KBM-7 (cell line): ENCODE measurements at regions not wholly inside any gene's neighbourhood (a gene's known extent, or its start where the extent isn't known, plus 50 kb on each side); places are given as distances from the start of the nearest gene placed in this dataset.

Experiments
- DNase-seq: peaks from one replicate; pipeline ENCODE4 v3.0.0-alpha.2; 2015
- in situ Hi-C: fragments of 300-500 bp; cut with MboI; formaldehyde crosslinking; loops from 2 replicates; pipeline ENCODE4 v1.14.3; 2020; ENCODE audit warnings: low sequenced_read_pairs, low pct_unique_long_range_greater_than_20kb, mixed read lengths

GRCh38 chr13:79267560-79267959 lies 138.5 kb downstream of the RBM26 start:
- in situ Hi-C loops = no loop called here
- DNase-seq = no peak

DNA sequence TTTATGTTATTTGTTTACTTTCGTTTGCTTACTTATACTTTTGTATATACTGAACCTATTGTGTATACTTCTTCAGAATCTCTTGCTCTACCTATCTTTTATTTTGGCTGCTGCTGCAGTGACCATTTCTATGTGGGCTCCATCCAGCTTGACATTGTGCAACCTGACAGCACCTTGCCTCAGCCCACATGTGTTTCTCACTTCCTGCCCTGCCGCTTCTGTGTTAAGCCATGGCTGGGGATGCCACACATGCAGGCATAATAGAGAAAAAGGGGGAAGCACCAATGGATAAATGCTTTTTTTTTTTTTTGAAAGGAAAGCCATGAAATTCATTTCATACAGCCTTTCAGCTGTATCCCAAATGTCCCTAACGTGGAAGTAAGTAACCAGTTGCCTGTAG lies 147.6 kb downstream of the RBM26 start:
- in situ Hi-C loops = no loop called here
- DNase-seq = peak; percentile 4

DNA sequence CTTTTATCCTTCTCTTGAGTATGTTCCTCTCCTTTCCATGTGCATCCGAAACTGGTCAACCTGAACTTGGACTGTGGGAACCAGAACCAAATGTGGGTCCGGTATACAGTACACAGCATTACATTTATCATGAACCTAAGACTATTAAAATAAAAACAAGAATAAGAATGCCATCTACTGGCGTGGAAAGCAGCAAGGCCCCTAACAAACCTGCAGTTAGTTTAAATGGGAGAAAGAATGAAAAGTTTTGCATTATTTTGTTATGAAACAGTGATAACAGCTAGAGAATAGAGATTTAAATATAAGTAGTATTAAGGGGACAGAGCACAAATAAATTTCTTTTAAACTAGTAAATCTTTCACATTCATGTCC lies 159.5 kb downstream of the RBM26 start:
- DNase-seq = no peak
- in situ Hi-C loops = no loop called here

GRCh38 chr13:79245937-79246577 lies 160.0 kb downstream of the RBM26 start:
- in situ Hi-C loops = no loop called here
- no peak for DNase-seq

GRCh38 chr13:79241697-79242096 lies 164.4 kb downstream of the RBM26 start:
- no peak for DNase-seq
- in situ Hi-C loops = no loop called here

- no peak for DNase-seq
- in situ Hi-C loops = no loop called here
These were observed 168.1 kb downstream of the RBM26 start for GRCh38 chr13:79237981-79238380.

DNA sequence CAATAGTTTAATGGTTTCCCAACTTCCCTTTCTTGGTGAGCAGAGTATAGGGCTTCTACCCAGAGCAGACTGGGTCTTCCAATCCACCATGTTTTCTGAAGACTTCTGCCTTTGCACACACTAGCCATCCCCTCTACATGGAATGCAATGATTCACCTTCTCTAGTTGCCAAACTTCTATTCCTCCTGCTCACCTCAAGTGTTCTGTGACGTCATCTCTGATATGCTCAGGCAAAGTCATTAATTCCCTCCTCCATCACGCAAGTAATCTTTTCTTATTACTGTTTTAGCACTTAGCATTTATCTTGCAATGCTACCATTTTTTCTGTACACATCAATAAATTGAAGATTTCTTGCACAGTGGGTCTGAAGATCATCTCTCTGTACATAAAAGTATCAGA lies 174.2 kb downstream of the RBM26 start:
- DNase-seq = no peak
- in situ Hi-C loops = no loop called here

- no peak for DNase-seq
- in situ Hi-C loops = no loop called here
These were observed 176.3 kb downstream of the RBM26 start for GRCh38 chr13:79229761-79230160.

DNA sequence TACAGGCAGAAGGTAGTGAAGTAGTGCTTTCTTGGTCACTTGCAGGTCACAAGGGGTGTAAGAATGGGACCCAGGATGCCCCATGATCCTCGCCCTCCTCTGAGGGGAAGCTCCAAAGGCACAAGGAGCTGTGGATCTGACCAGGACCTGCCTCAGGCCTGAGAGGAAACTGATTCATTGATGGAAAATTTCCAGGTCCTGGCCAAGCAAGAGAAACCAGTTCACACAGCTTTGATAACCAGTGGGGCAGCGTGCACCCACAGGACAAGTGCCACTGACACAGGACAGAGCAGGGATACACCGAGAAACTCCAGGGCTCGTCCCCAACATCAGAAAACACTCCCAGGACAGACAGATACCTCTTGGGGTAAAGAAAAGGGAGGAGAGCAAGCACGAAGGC lies 177.1 kb downstream of the RBM26 start:
- in situ Hi-C loops = no loop called here
- no peak for DNase-seq

GRCh38 chr13:79227418-79227817 lies 178.6 kb downstream of the RBM26 start:
- no peak for DNase-seq
- in situ Hi-C loops = no loop called here

- DNase-seq = no peak
- in situ Hi-C loops = no loop called here
These were observed 179.1 kb downstream of the RBM26 start for GRCh38 chr13:79226938-79227337.

DNA sequence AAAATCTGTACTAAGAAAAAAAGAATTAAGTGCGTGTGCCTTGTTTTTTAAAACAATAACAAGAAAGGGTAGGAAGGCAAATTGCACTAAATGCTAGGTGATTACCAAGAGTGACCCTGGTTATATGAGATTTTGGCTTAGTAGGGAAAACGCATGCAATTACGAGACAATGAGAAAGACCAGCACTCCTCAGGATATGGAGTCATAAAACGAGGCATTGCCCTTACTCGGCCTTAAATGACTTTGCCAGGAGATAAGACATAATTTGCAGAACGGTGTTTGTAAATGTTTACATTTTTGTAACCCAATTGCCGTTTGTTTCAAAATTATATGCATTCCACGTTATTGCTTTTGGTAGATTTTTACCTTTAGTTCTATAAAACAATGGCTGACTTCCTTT lies 179.8 kb downstream of the RBM26 start:
- DNase-seq = no peak
- in situ Hi-C loops = no loop called here

DNA sequence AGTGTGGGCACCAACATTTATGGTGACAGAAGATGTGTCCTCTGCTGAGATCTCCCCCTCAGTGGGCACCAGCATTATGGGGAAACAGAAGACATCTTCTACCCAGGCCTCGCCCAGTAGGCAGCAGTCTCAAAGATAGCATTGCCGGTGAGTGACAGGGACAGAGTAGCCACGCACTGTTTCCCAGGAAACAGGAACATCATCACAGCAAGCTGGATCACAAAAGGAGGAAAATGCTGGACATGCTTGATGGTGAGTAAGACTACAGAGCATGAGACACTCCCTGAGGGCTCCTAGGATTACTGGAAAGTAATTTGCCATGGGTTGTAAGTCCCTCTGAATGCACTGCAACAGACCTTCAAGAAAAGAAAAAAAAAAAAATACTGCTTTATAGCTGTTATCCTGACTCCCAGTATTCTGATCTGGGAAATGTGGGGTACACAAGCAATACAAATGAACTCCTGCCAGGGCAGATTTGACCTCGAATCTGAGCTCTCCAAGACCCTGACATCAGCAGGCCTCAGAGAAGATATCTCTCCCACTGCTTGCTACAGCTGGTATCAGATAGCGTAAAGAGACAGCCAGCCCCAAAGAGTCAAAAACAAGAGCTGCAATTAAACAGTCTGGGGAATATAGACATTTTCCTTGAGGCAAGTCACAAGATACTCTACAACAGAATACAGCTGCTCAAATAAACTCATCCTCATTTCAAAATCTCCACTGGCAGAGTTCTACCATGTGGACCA lies 180.4 kb downstream of the RBM26 start:
- no peak for DNase-seq
- in situ Hi-C loops = no loop called here

- DNase-seq = no peak
- in situ Hi-C loops = no loop called here
These were observed 183.4 kb downstream of the RBM26 start for GRCh38 chr13:79222427-79223205.

- in situ Hi-C loops = no loop called here
- no peak for DNase-seq
These were observed 193.9 kb downstream of the RBM26 start for GRCh38 chr13:79212064-79212619.

- in situ Hi-C loops = no loop called here
- DNase-seq = no peak
These were observed 194.7 kb downstream of the RBM26 start for GRCh38 chr13:79211377-79211776.

DNA sequence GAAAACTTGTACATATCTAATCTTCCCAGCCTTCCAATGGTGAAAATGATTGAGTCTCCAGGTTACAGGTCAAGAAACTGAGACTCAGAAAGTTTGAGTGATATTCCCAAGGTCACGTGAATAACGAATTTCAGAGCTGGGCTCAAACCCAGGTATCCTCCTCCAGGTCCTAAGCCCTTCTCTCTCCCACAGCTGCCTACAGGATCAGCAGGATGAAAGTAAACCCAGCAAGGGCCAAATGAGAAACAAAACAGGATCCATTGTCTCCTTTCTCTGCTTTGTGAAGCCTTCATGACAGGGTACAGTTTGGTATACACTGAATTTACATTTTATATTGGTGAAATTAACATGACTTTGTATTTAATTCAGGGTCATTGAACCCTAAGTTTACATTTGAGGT lies 208.1 kb downstream of the RBM26 start:
- no peak for DNase-seq
- in situ Hi-C loops = no loop called here

DNA sequence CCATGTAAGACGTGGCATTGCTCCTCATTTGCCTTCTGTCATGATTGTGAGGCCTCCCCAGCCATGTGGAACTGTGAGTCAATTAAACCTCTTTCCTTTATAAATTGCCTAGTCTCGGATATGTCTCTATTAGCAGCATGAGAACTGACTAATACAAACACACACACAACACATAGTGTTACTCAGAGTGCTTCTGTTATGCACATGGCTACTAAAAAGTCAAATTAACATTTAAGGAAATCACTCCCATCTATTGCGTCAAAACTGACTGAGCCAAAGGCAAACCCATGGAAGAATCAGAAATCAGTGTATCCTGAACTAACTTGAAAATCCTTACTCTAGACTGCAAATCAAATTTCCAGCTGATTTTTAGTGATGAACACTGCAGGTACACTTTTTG lies 209.2 kb downstream of the RBM26 start:
- in situ Hi-C loops = no loop called here
- no peak for DNase-seq

- no peak for DNase-seq
- in situ Hi-C loops = no loop called here
These were observed 209.7 kb downstream of the RBM26 start for GRCh38 chr13:79196366-79196765.

DNA sequence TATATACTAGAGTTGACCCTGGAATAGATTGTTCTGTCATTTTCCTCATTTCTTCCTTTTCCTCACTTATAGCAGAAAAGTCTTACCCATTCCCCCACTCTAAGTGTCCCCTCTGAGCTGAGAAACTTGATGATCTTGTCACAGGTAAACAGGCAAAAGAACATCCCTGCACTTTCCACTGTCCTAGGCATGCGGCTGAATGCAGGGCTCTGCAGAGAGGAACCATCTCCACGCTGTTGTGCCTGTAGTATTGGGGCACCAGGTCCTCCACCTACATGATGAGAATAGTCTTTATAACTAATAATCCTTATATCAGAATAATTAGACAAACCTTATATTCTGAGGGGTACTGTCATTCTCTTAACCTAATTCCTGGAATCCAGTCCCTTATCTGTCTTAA lies 211.3 kb downstream of the RBM26 start:
- DNase-seq = no peak
- in situ Hi-C loops = no loop called here
